ENCODE measurements at regions not wholly inside any gene's neighbourhood (a gene's known extent, or its start where the extent isn't known, plus 50 kb on each side); places are given as distances from the start of the nearest gene placed in this dataset.

- H3K4me3 ChIP-seq, result no peak overlapping the region
- no peak for DNase-seq
- TF ChIP-seq POLR2A (IDR thresholded peaks at IDR 0.05) (no peak), EP300 (IDR thresholded peaks at IDR 0.05) (no peak), CTCF (IDR thresholded peaks at IDR 0.05) (no peak), POLR2AphosphoS5 (IDR thresholded peaks at IDR 0.05) (no peak)
- intact Hi-C loops (cut with DNase I), result no loop called here
- H3K36me3 ChIP-seq, result no peaks in the 10 kb centered on the region
- no peaks in the 10 kb centered on the region for H3K4me1 ChIP-seq
- no peaks in the 10 kb centered on the region for H3K27me3 ChIP-seq
- WGBS, 2 donors, result 87 to 93% methylated on average over 3 of the region's 3 CpGs
- no peaks in the 10 kb centered on the region for H3K9me3 ChIP-seq
- no peak overlapping the region for H3K27ac ChIP-seq
These were observed 123.8 kb upstream of the TSPAN2 start for GRCh38 chr1:115213130-115213529.

DNA sequence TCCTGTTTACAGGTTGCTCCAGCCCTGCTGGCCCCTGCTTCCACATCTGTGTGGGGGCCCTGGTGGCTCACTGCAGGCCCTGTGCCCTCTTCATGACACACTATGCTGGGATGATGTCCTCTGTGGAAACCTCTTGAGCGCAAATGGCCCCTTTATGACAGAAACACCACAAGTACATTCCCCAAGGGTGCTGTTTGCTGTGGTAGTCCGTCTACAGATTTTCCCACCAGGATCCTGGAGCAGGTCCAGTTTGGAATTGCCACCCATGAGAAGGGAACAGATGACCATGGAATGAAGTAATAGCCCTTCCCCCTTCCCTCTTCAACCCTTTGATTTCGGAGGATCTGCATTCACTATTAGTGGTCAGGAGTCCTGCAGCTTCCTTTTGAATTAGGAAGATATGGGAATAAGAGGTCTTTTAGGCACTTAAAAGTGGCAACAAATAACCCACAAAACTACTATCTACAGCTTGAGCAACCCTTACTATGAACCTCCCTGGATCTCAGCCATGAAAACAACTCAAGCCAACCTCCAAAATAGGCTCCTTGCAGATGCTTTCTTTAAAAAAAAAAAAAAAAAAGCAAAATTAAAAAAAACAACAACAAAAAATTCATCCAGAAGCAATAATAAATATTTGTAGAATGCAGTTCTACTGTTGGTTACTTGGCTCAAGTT lies 121.9 kb upstream of the TSPAN2 start:
- no peaks in the 10 kb centered on the region for H3K4me1 ChIP-seq
- H3K27me3 ChIP-seq, result no peaks in the 10 kb centered on the region
- no peak for DNase-seq
- H3K4me3 ChIP-seq, result no peak overlapping the region
- intact Hi-C loops (cut with DNase I), result no loop called here
- H3K27ac ChIP-seq, result no peak overlapping the region
- WGBS, 2 donors, result 89 to 90% methylated on average over 3 of the region's 3 CpGs
- no peaks in the 10 kb centered on the region for H3K9me3 ChIP-seq
- H3K36me3 ChIP-seq, result no peaks in the 10 kb centered on the region
- no peak for TF ChIP-seq CTCF (IDR thresholded peaks at IDR 0.05)
- TF ChIP-seq POLR2A (IDR thresholded peaks at IDR 0.05), result no peak
- no peak for TF ChIP-seq POLR2AphosphoS5 (IDR thresholded peaks at IDR 0.05)
- TF ChIP-seq EP300 (IDR thresholded peaks at IDR 0.05), result no peak

DNA sequence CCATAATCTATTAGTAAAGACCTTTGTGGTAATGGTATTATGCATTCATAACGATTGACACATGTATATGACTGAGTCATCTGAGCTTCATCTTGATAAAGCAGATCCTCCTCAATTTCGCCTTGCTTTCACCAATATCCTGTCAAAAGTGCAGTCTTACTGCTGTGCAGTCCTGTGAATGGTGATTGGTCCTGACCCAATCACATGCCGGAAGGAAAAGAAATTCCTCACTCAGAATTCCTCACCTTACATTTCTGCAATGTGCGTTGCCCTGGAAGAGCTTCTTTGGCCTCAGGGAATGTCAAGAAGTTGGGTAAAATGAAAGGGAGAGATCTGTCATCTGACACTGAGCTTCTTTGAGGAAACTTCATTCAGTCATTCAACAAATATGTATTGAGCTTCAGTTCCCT lies 121.0 kb upstream of the TSPAN2 start:
- intact Hi-C loops (cut with DNase I), result no loop called here
- 89 to 93% methylated on average over 4 of the region's 4 CpGs for WGBS, 2 donors

DNA sequence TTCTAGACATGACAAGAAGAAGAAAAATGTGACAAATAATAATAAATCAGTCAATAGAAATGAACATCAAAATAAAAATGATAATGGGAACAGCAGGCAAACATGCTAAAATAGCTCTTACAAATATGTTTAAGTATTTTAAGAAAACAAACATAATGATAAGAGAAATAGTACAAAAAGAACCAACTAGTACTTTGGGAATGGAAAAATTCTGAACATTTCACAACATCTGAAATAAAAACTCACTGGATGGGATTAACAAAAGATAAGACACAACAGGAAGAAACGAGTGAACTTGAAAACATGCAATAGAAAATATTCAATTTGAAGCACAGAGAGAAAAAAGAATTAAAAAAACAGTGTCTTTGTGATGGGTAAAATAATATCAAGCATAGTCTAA lies 115.2 kb upstream of the TSPAN2 start:
- Histone ChIP-seq H3K4me3 (no peak overlapping the region), H3K36me3 (no peaks in the 10 kb centered on the region), H3K9me3 (peaks cover 0 to 6% (median 3%) of the 10 kb centered on the region in 4 donors), H3K4me1 (no peaks in the 10 kb centered on the region), H3K27ac (no peak overlapping the region), H3K27me3 (no peaks in the 10 kb centered on the region)
- no peak for TF ChIP-seq POLR2AphosphoS5 (IDR thresholded peaks at IDR 0.05)
- TF ChIP-seq CTCF (IDR thresholded peaks at IDR 0.05), result no peak
- no peak for TF ChIP-seq EP300 (IDR thresholded peaks at IDR 0.05)
- no peak for TF ChIP-seq POLR2A (IDR thresholded peaks at IDR 0.05)
- 82 to 84% methylated on average over 1 of the region's 1 CpG for whole genome bisulfite sequencing, 2 donors
- no peak for DNase-seq
- intact Hi-C loops (cut with DNase I), result no loop called here

More for the DNA sequence above, 121.0 kb upstream of the TSPAN2 start:
- DNase-seq, result no peak
- Histone ChIP-seq H3K36me3 (no peaks in the 10 kb centered on the region), H3K27me3 (no peaks in the 10 kb centered on the region), H3K27ac (no peak overlapping the region), H3K4me1 (no peaks in the 10 kb centered on the region), H3K4me3 (no peak overlapping the region), H3K9me3 (no peaks in the 10 kb centered on the region)
- no peak for TF ChIP-seq EP300 (IDR thresholded peaks at IDR 0.05)
- no peak for TF ChIP-seq POLR2A (IDR thresholded peaks at IDR 0.05)
- no peak for TF ChIP-seq POLR2AphosphoS5 (IDR thresholded peaks at IDR 0.05)
- no peak for TF ChIP-seq CTCF (IDR thresholded peaks at IDR 0.05)

DNA sequence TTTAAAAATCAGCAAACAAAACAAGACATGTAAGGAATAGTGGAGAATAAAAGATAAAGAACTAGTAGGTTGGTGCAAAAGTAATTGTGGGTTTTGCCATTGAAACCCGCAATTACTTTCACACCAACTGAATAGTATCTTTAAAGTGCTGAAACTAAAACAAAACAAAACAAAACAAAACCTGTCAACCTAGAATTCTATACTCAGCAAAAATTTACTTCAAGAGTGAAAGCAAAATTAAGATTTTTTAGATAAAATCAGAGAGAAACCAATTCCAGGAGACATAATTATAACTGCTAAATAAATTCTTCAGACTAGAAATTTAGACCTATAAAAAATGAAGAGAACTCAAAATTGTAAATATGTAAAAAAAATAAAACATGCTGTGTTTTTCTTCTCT lies 114.0 kb upstream of the TSPAN2 start:
- DNase-seq, result no peak
- H3K27me3 ChIP-seq, result no peaks in the 10 kb centered on the region
- H3K9me3 ChIP-seq, result peaks cover 0 to 6% (median 3%) of the 10 kb centered on the region in 4 donors
- H3K27ac ChIP-seq, result no peak overlapping the region
- TF ChIP-seq POLR2AphosphoS5 (IDR thresholded peaks at IDR 0.05) (no peak), EP300 (IDR thresholded peaks at IDR 0.05) (no peak), POLR2A (IDR thresholded peaks at IDR 0.05) (no peak), CTCF (IDR thresholded peaks at IDR 0.05) (no peak)
- WGBS, 2 donors, result 96 to 98% methylated on average over 1 of the region's 1 CpG
- no peaks in the 10 kb centered on the region for H3K36me3 ChIP-seq
- intact Hi-C loops (cut with DNase I), result no loop called here
- H3K4me3 ChIP-seq, result no peak overlapping the region
- H3K4me1 ChIP-seq, result peaks cover 0 to 8% (median 0%) of the 10 kb centered on the region in 4 donors

Measured in sigmoid colon (tissue), 6 donors.